SW 1271 (cell line): ENCODE measurements at regions not wholly inside any gene's neighbourhood (a gene's known extent, or its start where the extent isn't known, plus 50 kb on each side); places are given as distances from the start of the nearest gene placed in this dataset.
"Not testable (repeated sequence)": the region's sequence is repeated elsewhere in the genome, so short reads cannot be mapped to it uniquely, and the experiment has no call there.

Experiments used
- DNase-seq, 2 experiments: peaks; one replicate each; lab custom pipeline; 2025; lab: John Stamatoyannopoulos, UW

DNA sequence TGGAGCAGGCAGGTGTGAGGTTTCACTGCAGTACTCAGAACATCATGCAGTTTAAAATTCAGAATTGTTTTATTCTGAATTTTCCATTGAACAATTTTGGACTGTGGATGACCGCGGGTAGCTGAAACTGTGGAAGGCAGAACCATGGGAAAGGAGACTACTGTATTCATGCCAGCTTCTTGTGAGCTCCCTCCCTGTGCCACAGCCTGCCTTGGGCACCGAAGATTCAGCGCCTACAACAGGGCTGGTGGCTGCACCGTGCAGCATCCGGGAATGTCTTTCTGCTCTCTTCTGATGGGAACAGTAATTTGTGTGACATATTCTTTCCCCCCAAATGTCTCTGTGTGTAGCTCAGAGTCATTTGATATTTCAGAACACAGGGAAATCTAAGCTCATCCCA is 118.5 kb upstream of the NKX1-1 start:
- DNase-seq = no peak

DNA sequence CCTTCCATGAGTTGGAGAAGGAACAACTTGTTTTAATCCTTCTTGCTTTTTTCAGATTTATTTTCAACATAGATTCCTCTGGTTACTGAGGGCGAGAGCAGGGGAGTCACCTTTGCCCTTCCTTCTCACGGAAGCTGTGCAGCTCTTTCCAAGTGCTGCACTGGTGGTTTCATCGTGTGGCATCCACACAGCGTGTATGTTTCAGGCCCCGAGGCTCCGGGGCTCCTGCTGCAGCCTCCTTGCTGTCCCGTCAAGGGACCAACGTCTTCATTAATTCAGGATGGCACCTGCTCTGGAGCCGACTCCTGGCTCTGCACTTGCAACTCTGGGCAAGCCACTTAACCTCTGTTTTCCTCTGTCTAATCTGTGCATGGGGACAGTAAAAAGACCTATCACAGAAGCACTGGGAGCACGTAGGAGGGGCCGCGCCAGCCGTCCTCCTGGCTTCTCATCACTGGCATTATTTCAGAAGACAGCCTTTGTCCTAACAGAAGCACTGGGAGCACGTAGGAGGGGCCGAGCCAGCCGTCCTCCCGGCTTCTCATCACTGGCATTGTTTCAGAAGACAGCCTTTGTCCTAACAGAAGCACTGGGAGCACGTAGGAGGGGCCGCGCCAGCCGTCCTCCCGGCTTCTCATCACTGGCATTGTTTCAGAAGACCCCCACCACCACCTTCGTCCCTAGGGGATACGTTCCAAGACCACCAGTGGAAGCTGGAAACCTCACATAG is 117.8 kb upstream of the NKX1-1 start:
- no peak for DNase-seq

DNA sequence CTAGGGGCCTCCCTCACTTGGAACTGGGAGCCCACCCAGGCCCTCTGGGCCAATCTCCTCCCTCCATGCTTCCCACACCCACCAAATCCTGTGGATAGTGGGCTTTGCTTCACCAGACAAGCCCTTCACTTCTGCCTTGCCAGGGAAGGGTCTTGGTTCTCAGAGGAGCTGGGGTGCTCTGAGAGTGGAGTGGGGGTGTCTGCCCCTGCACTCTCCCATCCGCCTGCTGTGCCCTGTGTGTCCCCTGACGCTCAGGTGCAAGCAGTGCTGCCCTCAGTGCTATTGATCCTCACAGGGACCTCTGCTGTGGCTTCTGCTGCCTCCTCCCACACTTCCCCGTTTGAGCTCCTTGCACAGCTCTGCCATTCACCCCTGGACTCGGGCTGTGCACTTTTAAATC is 117.3 kb upstream of the NKX1-1 start:
- no peak for DNase-seq

GRCh38 chr4:1523033-1523432 is 116.8 kb upstream of the NKX1-1 start:
- no peak for DNase-seq

- no peak for DNase-seq
These were observed 116.4 kb upstream of the NKX1-1 start for GRCh38 chr4:1522606-1523005.

- no peak for DNase-seq
These were observed 115.6 kb upstream of the NKX1-1 start for GRCh38 chr4:1521821-1522361.

DNA sequence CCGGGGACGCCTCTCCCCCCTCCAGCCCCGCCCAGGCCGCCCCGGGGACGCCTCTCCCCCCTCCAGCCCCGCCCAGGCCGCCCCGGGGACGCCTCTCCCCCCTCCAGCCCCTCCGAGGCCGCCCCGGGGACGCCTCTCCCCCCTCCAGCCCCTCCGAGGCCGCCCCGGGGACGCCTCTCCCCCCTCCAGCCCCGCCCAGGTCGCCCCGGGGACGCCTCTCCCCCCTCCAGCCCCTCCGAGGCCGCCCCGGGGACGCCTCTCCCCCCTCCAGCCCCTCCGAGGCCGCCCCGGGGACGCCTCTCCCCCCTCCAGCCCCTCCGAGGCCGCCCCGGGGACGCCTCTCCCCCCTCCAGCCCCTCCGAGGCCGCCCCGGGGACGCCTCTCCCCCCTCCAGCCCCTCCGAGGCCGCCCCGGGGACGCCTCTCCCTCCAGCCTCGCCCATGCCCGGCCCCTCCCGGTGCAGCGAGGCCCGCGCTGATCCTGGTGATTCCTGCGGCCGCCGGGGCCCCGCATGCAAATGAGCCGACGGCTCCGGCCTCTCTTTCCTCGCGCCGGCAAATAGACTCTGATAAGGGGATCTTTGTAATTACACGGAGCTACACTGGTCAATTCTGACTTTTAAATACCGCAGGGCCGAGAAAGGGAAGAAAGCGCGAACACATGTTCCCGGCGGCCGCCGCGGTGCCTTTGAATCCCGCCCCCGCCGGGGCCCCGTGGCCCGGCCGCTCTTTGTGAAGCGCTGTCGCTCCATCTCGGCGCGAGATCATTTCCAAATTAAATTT is 114.7 kb upstream of the NKX1-1 start:
- DNase-seq = not testable (repeated sequence)

- DNase-seq = peak in 1 of 2 experiments; percentile 25
These were observed 113.8 kb upstream of the NKX1-1 start for GRCh38 chr4:1519787-1520661.

DNA sequence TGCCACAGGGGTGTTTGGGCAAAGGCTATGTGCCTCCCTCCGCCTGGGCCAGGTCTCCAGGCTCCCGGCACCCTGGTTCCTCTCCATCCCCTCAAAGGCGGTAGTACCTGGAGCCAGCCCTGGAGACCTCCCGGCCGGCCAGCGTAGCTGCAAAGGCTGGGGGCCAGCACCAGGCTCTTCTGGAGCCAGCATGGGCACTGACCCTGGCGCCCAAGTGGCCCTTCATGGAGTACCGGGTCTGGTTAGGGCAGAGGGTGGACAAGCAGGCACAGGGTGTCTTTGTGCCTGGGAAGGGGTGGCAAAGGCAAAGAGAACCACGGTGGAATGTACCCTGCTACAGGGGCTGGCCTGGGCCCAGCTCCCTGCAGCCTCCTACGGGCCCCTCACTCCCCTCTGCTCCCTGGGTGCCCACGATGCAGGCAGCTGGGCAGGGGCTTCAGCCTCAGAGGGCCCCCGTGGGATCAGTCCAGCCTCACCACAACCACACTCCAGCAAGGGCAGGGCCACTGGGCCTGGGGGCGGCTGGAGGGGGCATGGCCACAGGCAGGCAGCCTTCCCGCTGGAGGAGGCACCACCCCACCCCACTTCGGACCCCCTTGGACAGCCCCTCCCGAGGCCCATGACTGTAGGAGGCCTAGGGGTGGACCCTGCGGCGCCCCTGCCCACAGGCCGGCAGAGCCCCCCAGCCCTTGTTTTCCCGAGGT is 112.9 kb upstream of the NKX1-1 start:
- DNase-seq = no peak

- no peak for DNase-seq
These were observed 111.6 kb upstream of the NKX1-1 start for GRCh38 chr4:1517592-1518411.

GRCh38 chr4:1516881-1517480 is 110.7 kb upstream of the NKX1-1 start:
- no peak for DNase-seq

DNA sequence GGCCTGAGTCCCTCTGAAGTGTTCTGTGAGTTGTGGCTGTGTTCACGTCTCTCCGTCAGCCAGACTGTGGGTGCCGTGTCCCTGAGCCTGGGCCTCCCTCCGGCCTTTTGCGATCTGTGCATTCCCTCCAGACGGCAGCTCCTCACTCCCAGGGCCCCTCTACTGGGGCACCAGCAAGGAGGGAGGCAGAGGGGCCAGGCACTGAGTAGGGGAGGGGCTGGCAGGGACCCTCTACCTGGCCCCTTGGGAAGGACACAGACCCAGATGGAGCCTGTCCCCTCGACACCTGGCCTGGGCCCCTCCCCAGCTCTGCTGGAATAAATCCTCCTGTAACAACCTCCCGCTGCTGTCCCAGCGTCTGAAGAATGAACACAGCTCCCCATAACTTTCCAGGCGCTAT is 110.0 kb upstream of the NKX1-1 start:
- no peak for DNase-seq

- DNase-seq = no peak
These were observed 109.5 kb upstream of the NKX1-1 start for GRCh38 chr4:1515763-1516162.

DNA sequence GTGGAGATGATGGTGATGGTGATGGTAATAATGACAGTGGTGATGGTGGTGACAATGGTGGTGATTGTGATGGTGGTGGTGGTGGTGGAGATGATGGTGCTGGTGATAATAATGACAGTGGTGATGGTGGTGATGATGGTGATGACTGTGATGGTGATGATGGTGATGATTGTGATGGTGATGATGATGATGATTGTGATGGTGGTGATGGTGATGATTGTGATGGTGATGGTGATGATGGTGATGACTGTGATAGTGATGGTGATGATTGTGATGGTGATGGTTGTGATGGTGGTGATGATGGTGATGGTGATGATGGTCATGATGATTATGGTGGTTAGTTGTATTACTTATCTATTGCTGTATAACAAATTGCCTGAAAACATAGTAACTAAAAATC is 108.9 kb upstream of the NKX1-1 start:
- DNase-seq = no peak

DNA sequence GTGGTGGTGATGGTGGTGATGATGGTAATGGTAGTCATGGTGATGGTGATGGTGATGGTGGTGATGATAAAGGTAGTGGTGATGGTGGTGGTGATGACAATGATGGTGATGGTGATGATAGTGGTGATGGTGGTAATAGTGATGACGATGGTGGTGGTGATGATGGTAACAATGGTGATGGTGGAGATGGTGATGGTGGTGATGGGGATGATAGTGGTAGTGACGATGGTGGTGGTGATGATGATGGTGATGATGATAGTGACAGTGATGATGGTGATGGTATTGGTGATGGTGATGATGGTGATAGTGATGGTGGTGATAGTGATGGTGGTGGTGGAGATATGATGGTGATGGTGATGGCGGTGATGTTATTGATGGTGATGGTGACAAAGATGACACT is 108.4 kb upstream of the NKX1-1 start:
- no peak for DNase-seq

DNA sequence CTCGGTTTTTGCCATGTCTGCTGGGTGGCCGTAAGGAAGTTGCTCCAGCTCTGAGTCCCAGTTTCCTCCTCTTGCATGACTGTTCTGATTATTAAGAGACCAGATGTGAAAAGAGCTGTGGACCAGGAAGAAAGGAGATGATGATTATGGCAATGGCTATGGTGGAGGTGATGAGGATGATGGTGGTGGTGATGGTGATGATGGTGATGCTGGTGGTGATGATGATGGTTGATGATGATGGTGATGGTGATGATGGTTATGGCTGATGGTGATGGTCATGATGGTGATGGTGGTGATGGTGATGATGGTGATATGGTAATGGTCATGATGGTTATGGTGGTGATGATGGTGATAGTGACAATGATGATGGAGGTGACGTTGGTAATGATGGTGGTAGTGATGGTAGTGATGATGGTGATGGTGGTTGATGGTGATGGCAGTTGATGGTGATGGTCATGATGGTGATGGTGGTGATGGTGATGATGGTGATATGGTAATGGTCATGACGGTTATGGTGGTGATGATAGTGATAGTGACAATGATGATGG is 107.8 kb upstream of the NKX1-1 start:
- DNase-seq = no peak

DNA sequence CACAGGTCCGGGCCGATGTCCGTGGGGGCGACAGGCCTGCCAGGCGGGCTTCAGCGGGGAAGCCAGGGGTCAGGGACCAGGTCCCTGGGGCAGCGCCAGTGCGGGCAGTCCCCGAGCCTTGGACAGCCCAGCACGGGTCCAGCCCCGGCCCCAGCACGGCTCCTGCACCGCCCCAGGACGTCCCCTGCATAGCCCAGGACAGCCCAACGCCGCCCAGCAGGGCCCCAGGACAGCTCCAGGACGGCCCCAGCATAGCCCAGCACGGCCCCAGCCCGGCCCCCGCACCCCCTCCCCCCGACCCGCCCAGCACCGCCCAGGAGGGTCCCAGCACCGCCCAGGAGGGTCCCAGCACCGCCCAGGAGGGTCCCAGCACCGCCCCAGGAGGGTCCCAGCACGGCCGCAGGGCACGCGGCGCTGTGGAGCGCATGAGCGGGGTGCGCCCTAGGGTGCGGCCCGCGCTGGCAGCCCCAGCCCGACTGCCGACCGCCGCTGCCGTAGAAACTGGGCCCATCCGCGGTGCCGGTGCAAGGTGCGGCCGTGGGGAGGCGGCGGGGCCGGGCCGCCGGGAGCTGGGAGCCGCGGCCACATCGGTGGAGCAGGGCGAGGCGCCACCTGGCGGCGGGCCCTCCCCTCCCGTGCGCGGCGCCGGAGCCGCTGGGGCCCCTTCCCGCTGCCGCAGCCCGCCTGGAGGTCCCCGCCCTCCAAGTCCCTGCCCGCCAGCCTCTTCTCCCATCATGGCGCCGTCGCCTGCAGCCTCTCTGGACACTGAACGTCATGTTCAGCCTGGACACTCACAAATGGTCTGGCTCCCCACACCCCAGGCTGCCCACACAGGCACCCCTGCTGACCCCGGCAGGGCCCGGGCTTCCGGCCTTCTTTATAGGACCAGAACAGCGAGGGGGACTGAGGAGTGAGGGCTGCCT is 106.8 kb upstream of the NKX1-1 start:
- DNase-seq = peak in 1 of 2 experiments; percentile 24

- DNase-seq = no peak
These were observed 106.0 kb upstream of the NKX1-1 start for GRCh38 chr4:1512051-1512737.
